ENCODE measurements at regions not wholly inside any gene's neighbourhood (a gene's known extent, or its start where the extent isn't known, plus 50 kb on each side); places are given as distances from the start of the nearest gene placed in this dataset.

- no peak for DNase-seq
Observed at GRCh38 chr12:126342866-126343265, 1277.6 kb downstream of the AACS start.

- no peak for DNase-seq
Observed at GRCh38 chr12:126343321-126343720, 1278.1 kb downstream of the AACS start.

- no peak for DNase-seq
Observed at GRCh38 chr12:126346087-126346486, 1280.9 kb downstream of the AACS start.

GRCh38 chr12:126347421-126347820, 1282.2 kb downstream of the AACS start:
- no peak for DNase-seq

- DNase-seq, result no peak
Observed at GRCh38 chr12:126349383-126349782, 1284.1 kb downstream of the AACS start.

- DNase-seq, result no peak
Observed at GRCh38 chr12:126353604-126354003, 1288.4 kb downstream of the AACS start.

- no peak for DNase-seq
Observed at GRCh38 chr12:126354633-126355032, 1289.4 kb downstream of the AACS start.

GRCh38 chr12:126355346-126355745, 1290.1 kb downstream of the AACS start:
- no peak for DNase-seq

- DNase-seq, result no peak
Observed at GRCh38 chr12:126358806-126359205, 1293.6 kb downstream of the AACS start.

GRCh38 chr12:126359216-126359615, 1294.0 kb downstream of the AACS start:
- DNase-seq, result no peak

- no peak for DNase-seq
Observed at GRCh38 chr12:126361804-126362203, 1296.6 kb downstream of the AACS start.

- no peak for DNase-seq
Observed at GRCh38 chr12:126362493-126362892, 1297.3 kb downstream of the AACS start.

GRCh38 chr12:126362964-126363363, 1297.7 kb downstream of the AACS start:
- DNase-seq, result no peak

- DNase-seq, result no peak
Observed at GRCh38 chr12:126369487-126370463, 1304.5 kb downstream of the AACS start.

GRCh38 chr12:126383506-126383905, 1318.3 kb downstream of the AACS start:
- DNase-seq, result no peak

- no peak for DNase-seq
Observed at GRCh38 chr12:126384026-126384564, 1318.9 kb downstream of the AACS start.

GRCh38 chr12:126385785-126386184, 1320.5 kb downstream of the AACS start:
- no peak for DNase-seq

- no peak for DNase-seq
Observed at GRCh38 chr12:126389220-126389841, 1324.1 kb downstream of the AACS start.

GRCh38 chr12:126389961-126390360, 1324.7 kb downstream of the AACS start:
- DNase-seq, result no peak

GRCh38 chr12:126390969-126391566, 1325.8 kb downstream of the AACS start:
- no peak for DNase-seq

- no peak for DNase-seq
Observed at GRCh38 chr12:126396536-126396935, 1331.3 kb downstream of the AACS start.

GRCh38 chr12:126397071-126397581, 1331.9 kb downstream of the AACS start:
- no peak for DNase-seq

GRCh38 chr12:126397660-126398059, 1332.4 kb downstream of the AACS start:
- DNase-seq, result no peak

Data from activated CD4-positive, alpha-beta T cell treated with anti-CD3 and anti-CD28 coated beads, Interleukin-2, amount 50 U/mL, for 48 hours (primary cell).